Mesenchymal stem cell (in vitro differentiated cells and primary cell): ENCODE measurements at regions not wholly inside any gene's neighbourhood (a gene's known extent, or its start where the extent isn't known, plus 50 kb on each side); places are given as distances from the start of the nearest gene placed in this dataset.

Experiments used
- DNase-seq: peaks from one replicate; pipeline ENCODE4 v3.0.0-alpha.2; 2013
- H2AFZ ChIP-seq: one replicate; pipeline ENCODE4 v1.6.1; 2013; ENCODE audit warnings: low read depth, mild to moderate bottlenecking, control low read depth, inconsistent platforms, low read length, moderate library complexity
- H2AK5ac ChIP-seq: 2 replicates; pipeline ENCODE4 v1.6.1; 2013; ENCODE audit warnings: low read length, moderate library complexity, mild to moderate bottlenecking, inconsistent platforms; ENCODE audit not compliant: severe bottlenecking
- H2BK120ac ChIP-seq: one replicate; pipeline ENCODE4 v1.6.1; 2013; ENCODE audit warnings: low read depth, mild to moderate bottlenecking, inconsistent platforms, low read length, moderate library complexity
- H2BK12ac ChIP-seq, 2 experiments: one replicate each; pipeline ENCODE4 v1.6.1; 2013; ENCODE audit warnings: inconsistent platforms in 2 of 2, low read length in 2 of 2, mild to moderate bottlenecking in 2 of 2, moderate library complexity in 2 of 2, control low read depth in 1 of 2
- H2BK15ac ChIP-seq: one replicate; pipeline ENCODE4 v1.6.1; 2013; ENCODE audit warnings: mild to moderate bottlenecking, low read depth, inconsistent platforms; ENCODE audit not compliant: poor library complexity, severe bottlenecking
- H2BK5ac ChIP-seq: 2 replicates; pipeline ENCODE4 v1.6.1; 2013; ENCODE audit warnings: low read depth, mild to moderate bottlenecking, low read length, control low read depth, inconsistent platforms; ENCODE audit not compliant: poor library complexity, severe bottlenecking
- H3K14ac ChIP-seq, 2 experiments: one replicate each; pipeline ENCODE4 v1.6.1; 2013; ENCODE audit warnings: inconsistent platforms in 2 of 2, low read length in 2 of 2, control low read depth in 1 of 2, mild to moderate bottlenecking in 1 of 2, moderate library complexity in 1 of 2
- H3K18ac ChIP-seq, 2 experiments: one replicate each; pipeline ENCODE4 v1.6.1; 2013; ENCODE audit warnings: inconsistent platforms in 2 of 2, low read length in 2 of 2, control low read depth in 1 of 2, low read depth in 1 of 2, mild to moderate bottlenecking in 1 of 2
- H3K23ac ChIP-seq, 2 experiments: one replicate each; pipeline ENCODE4 v1.6.1; 2013; ENCODE audit warnings: inconsistent platforms in 2 of 2, low read length in 2 of 2, mild to moderate bottlenecking in 2 of 2, moderate library complexity in 2 of 2, control low read depth in 1 of 2
- H3K27ac ChIP-seq: 2 replicates; pipeline ENCODE4 v1.5.1; 2013; ENCODE audit warnings: mild to moderate bottlenecking, moderate library complexity, low read length, control low read depth, inconsistent platforms; ENCODE audit not compliant: poor library complexity, severe bottlenecking
- H3K27me3 ChIP-seq, 2 experiments: 2 replicates each; pipeline versions ENCODE4 v1.6.1 to v1.7.0; 2013; ENCODE audit warnings: low read length in 2 of 2, mild to moderate bottlenecking in 2 of 2, moderate library complexity in 2 of 2, control low read depth in 1 of 2, inconsistent platforms in 1 of 2; ENCODE audit not compliant: control insufficient read depth in 1 of 2, insufficient read depth in 1 of 2
- H3K36me3 ChIP-seq, 2 experiments: 2 replicates each; pipeline versions ENCODE4 v1.6.1 to v1.7.0; 2013; ENCODE audit warnings: low read length in 2 of 2, control low read depth in 1 of 2, inconsistent platforms in 1 of 2, low read depth in 1 of 2, mild to moderate bottlenecking in 1 of 2; ENCODE audit not compliant: insufficient read depth in 2 of 2, control insufficient read depth in 1 of 2
- H3K4ac ChIP-seq, 2 experiments: one replicate each; pipeline ENCODE4 v1.6.1; 2013; ENCODE audit warnings: inconsistent platforms in 2 of 2, low read length in 2 of 2, mild to moderate bottlenecking in 2 of 2, moderate library complexity in 2 of 2, control low read depth in 1 of 2, low read depth in 1 of 2
- H3K4me1 ChIP-seq: 2 replicates; pipeline ENCODE4 v1.6.1; 2013; ENCODE audit warnings: low read depth, low read length, control low read depth; ENCODE audit not compliant: control insufficient read depth, insufficient read depth
- H3K4me2 ChIP-seq: 2 replicates; pipeline ENCODE4 v1.6.1; 2013; ENCODE audit warnings: low read length, mild to moderate bottlenecking, inconsistent platforms; ENCODE audit not compliant: poor library complexity, severe bottlenecking
- H3K4me3 ChIP-seq, 2 experiments: 2 replicates each; pipeline versions ENCODE4 v1.5.1 to v1.7.0; 2013; ENCODE audit warnings: low read length in 2 of 2, mild to moderate bottlenecking in 2 of 2, control low read depth in 1 of 2, low read depth in 1 of 2; ENCODE audit not compliant: insufficient read depth in 1 of 2
- H3K79me1 ChIP-seq: replicated peaks from 2 replicates; pipeline ENCODE4 v1.6.1; 2013; ENCODE audit warnings: mild to moderate bottlenecking, control low read depth, low read length, inconsistent platforms; ENCODE audit not compliant: poor library complexity, severe bottlenecking
- H3K9ac ChIP-seq: 2 replicates; pipeline ENCODE4 v1.7.0; 2013; ENCODE audit warnings: mild to moderate bottlenecking, low read length, moderate library complexity
- H3K9me3 ChIP-seq: 2 replicates; pipeline ENCODE4 v1.7.0; 2013; ENCODE audit warnings: mild to moderate bottlenecking, low read length; ENCODE audit not compliant: control insufficient read depth
- H4K8ac ChIP-seq: one replicate; pipeline ENCODE4 v1.6.1; 2013; ENCODE audit warnings: inconsistent platforms, mild to moderate bottlenecking, low read length, moderate library complexity
- H4K91ac ChIP-seq: one replicate; pipeline ENCODE4 v1.6.1; 2013; ENCODE audit warnings: mild to moderate bottlenecking, low read length, inconsistent platforms
- WGBS: methylation state at CpG from one replicate; pipeline ENCODE4 v1.1.7; 2013; ENCODE audit warnings: mixed read lengths; 5-methylcytosine and 5-hydroxymethylcytosine counted together

GRCh38 chr6:165967810-165968407 is 199.7 kb downstream of the TBXT start:
- Histone ChIP-seq H2AFZ (no peak overlapping the region), H3K79me1 (no peaks in the 10 kb centered on the region), H3K9ac (no peak overlapping the region), H2BK12ac (no peak overlapping the region), H3K14ac (no peak overlapping the region), H3K9me3 (no peaks in the 10 kb centered on the region), H3K23ac (no peak overlapping the region), H3K27ac (no peak overlapping the region), H3K4ac (no peak overlapping the region), H3K4me3 (no peak overlapping the region), H2AK5ac (no peak overlapping the region), H2BK15ac (no peak overlapping the region), H3K27me3 (no peaks in the 10 kb centered on the region), H4K8ac (no peak overlapping the region), H3K4me2 (no peak overlapping the region), H4K91ac (no peak overlapping the region), H3K18ac (no peak overlapping the region), H2BK5ac (no peak overlapping the region), H3K4me1 (peaks cover 1% of the 10 kb centered on the region), H3K36me3 (no peaks in the 10 kb centered on the region), H2BK120ac (no peak overlapping the region)
- whole genome bisulfite sequencing = 72% methylated on average over 5 of the region's 5 CpGs
- peak; percentile 18 for DNase-seq

GRCh38 chr6:165963750-165964149 is 203.9 kb downstream of the TBXT start:
- H3K36me3 ChIP-seq = no peaks in the 10 kb centered on the region
- H2BK12ac ChIP-seq = no peak overlapping the region
- H3K27ac ChIP-seq = no peak overlapping the region

GRCh38 chr6:165962366-165962765 is 205.3 kb downstream of the TBXT start:
- H3K4ac ChIP-seq = no peak overlapping the region
- H3K27ac ChIP-seq = no peak overlapping the region
- H3K27me3 ChIP-seq = no peaks in the 10 kb centered on the region
- H3K9ac ChIP-seq = no peak overlapping the region
- no peak overlapping the region for H2BK120ac ChIP-seq
- H3K79me1 ChIP-seq = no peaks in the 10 kb centered on the region
- H2BK12ac ChIP-seq = no peak overlapping the region
- no peak overlapping the region for H2AFZ ChIP-seq
- no peak overlapping the region for H2BK5ac ChIP-seq
- no peaks in the 10 kb centered on the region for H3K36me3 ChIP-seq
- H3K23ac ChIP-seq = no peak overlapping the region
- DNase-seq = no peak
- 66% methylated on average over 7 of the region's 7 CpGs for WGBS
- H3K4me1 ChIP-seq = peaks cover 1% of the 10 kb centered on the region
- no peak overlapping the region for H3K4me2 ChIP-seq
- H3K9me3 ChIP-seq = peaks cover 6% of the 10 kb centered on the region
- H4K91ac ChIP-seq = no peak overlapping the region
- H3K18ac ChIP-seq = no peak overlapping the region
- H3K14ac ChIP-seq = no peak overlapping the region
- H2AK5ac ChIP-seq = no peak overlapping the region
- no peak overlapping the region for H2BK15ac ChIP-seq
- no peak overlapping the region for H4K8ac ChIP-seq
- H3K4me3 ChIP-seq = no peak overlapping the region

More at GRCh38 chr6:165963750-165964149, 203.9 kb downstream of the TBXT start:
- Histone ChIP-seq H4K91ac (no peak overlapping the region), H3K4me2 (no peak overlapping the region), H3K9ac (no peak overlapping the region), H3K4ac (no peak overlapping the region), H2BK5ac (no peak overlapping the region), H3K14ac (no peak overlapping the region), H2BK120ac (no peak overlapping the region), H3K18ac (no peak overlapping the region), H3K4me3 (no peak overlapping the region), H3K4me1 (peaks cover 1% of the 10 kb centered on the region), H2AFZ (no peak overlapping the region), H2BK15ac (no peak overlapping the region), H3K9me3 (no peaks in the 10 kb centered on the region), H3K23ac (no peak overlapping the region), H3K27me3 (no peaks in the 10 kb centered on the region), H2AK5ac (no peak overlapping the region), H4K8ac (no peak overlapping the region), H3K79me1 (no peaks in the 10 kb centered on the region)
- DNase-seq = no peak
- 68% methylated on average over 6 of the region's 6 CpGs for WGBS

GRCh38 chr6:165961233-165961632 is 206.4 kb downstream of the TBXT start:
- Histone ChIP-seq H4K91ac (no peak overlapping the region), H3K36me3 (no peaks in the 10 kb centered on the region), H3K9me3 (peaks cover 6% of the 10 kb centered on the region), H2BK15ac (no peak overlapping the region), H3K18ac (no peak overlapping the region), H3K4ac (no peak overlapping the region), H4K8ac (no peak overlapping the region), H2BK120ac (no peak overlapping the region), H3K14ac (no peak overlapping the region), H2BK5ac (no peak overlapping the region), H3K9ac (no peak overlapping the region), H3K79me1 (no peaks in the 10 kb centered on the region), H3K27ac (no peak overlapping the region), H2BK12ac (no peak overlapping the region), H2AFZ (no peak overlapping the region), H3K4me3 (no peak overlapping the region), H2AK5ac (no peak overlapping the region), H3K23ac (no peak overlapping the region), H3K4me2 (no peak overlapping the region), H3K4me1 (no peaks in the 10 kb centered on the region), H3K27me3 (no peaks in the 10 kb centered on the region)
- DNase-seq = no peak
- 87% methylated on average over 12 of the region's 12 CpGs for WGBS
